Suprapubic skin (tissue), 3 donors: ENCODE measurements at regions not wholly inside any gene's neighbourhood (a gene's known extent, or its start where the extent isn't known, plus 50 kb on each side); places are given as distances from the start of the nearest gene placed in this dataset.

Source experiments
- POLR2A ChIP-seq, 2 donors: fragments of 450-650 bp; IDR thresholded peaks; one replicate each; pipeline ENCODE4 v1.6.1; 2017; ENCODE audit warnings: antibody characterized with exemption in 2 of 2, mild to moderate bottlenecking in 2 of 2, moderate library complexity in 2 of 2
- TF ChIP-seq, protein P1 (sequence below), 2 donors: fragments of 200-600 bp in 1 of 2; fragments of 450-650 bp in 1 of 2; sonication (generic) in 1 of 2; IDR thresholded peaks; one replicate each; pipeline ENCODE4 v1.5.1; 2016 to 2019; ENCODE audit warnings: antibody characterized with exemption in 2 of 2, mild to moderate bottlenecking in 1 of 2, moderate library complexity in 1 of 2

DNA sequence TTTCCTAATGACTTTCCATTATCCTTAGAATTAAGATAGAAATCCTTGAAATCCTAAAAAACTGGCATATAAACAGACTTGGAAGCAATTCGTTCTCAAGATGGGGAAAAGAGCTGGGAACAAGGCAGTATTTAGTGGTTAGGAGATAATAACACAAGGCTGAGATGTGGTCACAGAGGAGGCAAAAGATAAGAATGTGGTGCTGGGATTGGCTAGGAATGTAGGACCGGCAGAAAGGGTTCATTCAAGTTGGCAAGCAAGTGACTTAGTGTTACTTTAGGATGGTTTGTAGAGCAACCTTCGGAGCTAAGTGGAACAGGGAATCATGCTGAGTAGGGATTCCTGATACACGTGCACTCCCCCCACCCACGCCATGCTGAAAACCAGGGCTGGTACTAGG, 121.9 kb upstream of the RPS6KA3 start:
- TF ChIP-seq, protein P1, sequence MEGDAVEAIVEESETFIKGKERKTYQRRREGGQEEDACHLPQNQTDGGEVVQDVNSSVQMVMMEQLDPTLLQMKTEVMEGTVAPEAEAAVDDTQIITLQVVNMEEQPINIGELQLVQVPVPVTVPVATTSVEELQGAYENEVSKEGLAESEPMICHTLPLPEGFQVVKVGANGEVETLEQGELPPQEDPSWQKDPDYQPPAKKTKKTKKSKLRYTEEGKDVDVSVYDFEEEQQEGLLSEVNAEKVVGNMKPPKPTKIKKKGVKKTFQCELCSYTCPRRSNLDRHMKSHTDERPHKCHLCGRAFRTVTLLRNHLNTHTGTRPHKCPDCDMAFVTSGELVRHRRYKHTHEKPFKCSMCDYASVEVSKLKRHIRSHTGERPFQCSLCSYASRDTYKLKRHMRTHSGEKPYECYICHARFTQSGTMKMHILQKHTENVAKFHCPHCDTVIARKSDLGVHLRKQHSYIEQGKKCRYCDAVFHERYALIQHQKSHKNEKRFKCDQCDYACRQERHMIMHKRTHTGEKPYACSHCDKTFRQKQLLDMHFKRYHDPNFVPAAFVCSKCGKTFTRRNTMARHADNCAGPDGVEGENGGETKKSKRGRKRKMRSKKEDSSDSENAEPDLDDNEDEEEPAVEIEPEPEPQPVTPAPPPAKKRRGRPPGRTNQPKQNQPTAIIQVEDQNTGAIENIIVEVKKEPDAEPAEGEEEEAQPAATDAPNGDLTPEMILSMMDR (IDR thresholded peaks at IDR 0.05), result no peak
- no peak for TF ChIP-seq POLR2A (IDR thresholded peaks at IDR 0.05)
